ENCODE measurements at regions not wholly inside any gene's neighbourhood (a gene's known extent, or its start where the extent isn't known, plus 50 kb on each side); places are given as distances from the start of the nearest gene placed in this dataset.

- DNase-seq (ENCODE audit: low spot score) = no peak
- no peak for TF ChIP-seq CTCF (IDR thresholded peaks at IDR 0.05; ENCODE audit: extremely low read depth, insufficient read depth, missing control alignments)
- in situ Hi-C loops (cut with MboI; ENCODE audit: low pct_unique_long_range_greater_than_20kb, low sequenced_read_pairs, unreplicated experiment) = loop anchor here (10.0 kb wide), 1 partner anchor 247 kb away; no protein-coding TSS in a partner anchor
Measured at GRCh38 chr10:91007655-91008054, 86.8 kb upstream of the ANKRD1 start.

DNA sequence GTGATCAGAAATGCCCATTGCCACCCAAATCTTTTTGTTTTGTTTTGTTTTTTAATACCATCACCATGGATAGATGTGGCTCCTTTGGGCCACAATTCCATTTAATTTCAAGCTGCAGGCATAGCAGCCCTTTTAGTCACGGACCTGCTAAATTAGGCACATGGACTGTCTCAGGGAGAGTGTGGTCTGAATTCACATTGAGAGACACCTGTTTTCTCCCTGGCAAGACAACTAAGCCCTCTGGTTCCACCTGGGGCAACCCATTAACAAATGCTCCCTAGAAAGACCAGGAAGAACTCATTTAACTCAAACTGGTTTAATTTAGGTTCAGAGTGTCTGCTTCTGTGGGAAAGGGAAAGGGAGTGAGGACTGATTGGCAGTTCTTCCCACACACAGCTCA lies 88.2 kb upstream of the ANKRD1 start:
- no peak for TF ChIP-seq CTCF (IDR thresholded peaks at IDR 0.05; ENCODE audit: extremely low read depth, insufficient read depth, missing control alignments)
- no peak for DNase-seq (ENCODE audit: low spot score)
- in situ Hi-C loops (cut with MboI; ENCODE audit: low pct_unique_long_range_greater_than_20kb, low sequenced_read_pairs, unreplicated experiment) = loop anchor here (10.0 kb wide), 1 partner anchor 246 kb away; no protein-coding TSS in a partner anchor

DNA sequence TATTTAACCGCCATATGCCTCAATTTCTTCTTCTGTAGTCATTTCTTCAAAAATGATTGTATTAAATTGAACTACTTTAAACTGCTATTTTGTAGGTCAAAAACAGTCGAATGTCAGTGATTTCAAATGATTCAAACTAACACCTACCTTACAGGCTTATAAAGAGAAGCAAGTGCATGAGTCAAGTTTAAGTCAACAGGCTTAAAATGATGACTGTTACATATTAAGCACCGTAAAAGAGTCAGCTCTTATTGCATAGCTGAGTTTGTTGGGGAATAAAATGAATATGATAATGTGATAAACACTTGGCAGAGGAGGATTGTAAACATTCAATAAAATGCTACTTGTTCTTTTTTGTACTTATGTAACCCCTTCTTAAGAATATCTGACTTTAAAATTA lies 90.1 kb upstream of the ANKRD1 start:
- no peak for DNase-seq (ENCODE audit: low spot score)
- no peak for TF ChIP-seq CTCF (IDR thresholded peaks at IDR 0.05; ENCODE audit: extremely low read depth, insufficient read depth, missing control alignments)
- in situ Hi-C loops (cut with MboI; ENCODE audit: low pct_unique_long_range_greater_than_20kb, low sequenced_read_pairs, unreplicated experiment) = no loop called here

- no peak for TF ChIP-seq CTCF (IDR thresholded peaks at IDR 0.05; ENCODE audit: extremely low read depth, insufficient read depth, missing control alignments)
- DNase-seq (ENCODE audit: low spot score) = no peak
- in situ Hi-C loops (cut with MboI; ENCODE audit: low pct_unique_long_range_greater_than_20kb, low sequenced_read_pairs, unreplicated experiment) = no loop called here
Measured at GRCh38 chr10:91012502-91012901, 91.6 kb upstream of the ANKRD1 start.

- in situ Hi-C loops (cut with MboI; ENCODE audit: low pct_unique_long_range_greater_than_20kb, low sequenced_read_pairs, unreplicated experiment) = no loop called here
- DNase-seq (ENCODE audit: low spot score) = no peak
- no peak for TF ChIP-seq CTCF (IDR thresholded peaks at IDR 0.05; ENCODE audit: extremely low read depth, insufficient read depth, missing control alignments)
Measured at GRCh38 chr10:91013985-91014384, 93.1 kb upstream of the ANKRD1 start.

DNA sequence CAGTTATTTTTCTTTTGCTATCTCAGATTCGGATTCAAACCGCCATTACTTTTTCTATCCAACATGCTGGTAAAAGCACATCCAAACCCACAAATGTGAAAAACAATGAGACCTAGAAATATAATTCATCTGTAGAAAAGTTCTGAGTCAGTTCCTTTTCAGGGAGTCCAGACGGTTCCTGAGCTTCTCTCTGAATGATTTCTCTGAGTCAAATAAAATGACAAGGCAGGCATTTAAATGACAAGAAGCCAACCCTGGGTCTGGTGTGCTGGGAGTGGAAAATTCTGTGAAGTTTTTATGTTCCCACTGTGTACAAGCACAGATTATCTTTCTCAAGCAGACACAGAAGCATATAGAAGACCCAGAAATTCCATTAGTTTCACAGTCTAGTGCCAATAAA lies 96.3 kb upstream of the ANKRD1 start:
- in situ Hi-C loops (cut with MboI; ENCODE audit: low pct_unique_long_range_greater_than_20kb, low sequenced_read_pairs, unreplicated experiment) = no loop called here
- DNase-seq (ENCODE audit: low spot score) = no peak

More for the DNA sequence above, 96.3 kb upstream of the ANKRD1 start:
- no peak for TF ChIP-seq CTCF (IDR thresholded peaks at IDR 0.05; ENCODE audit: extremely low read depth, insufficient read depth, missing control alignments)
